Keratinocyte (primary cell): ENCODE measurements at regions not wholly inside any gene's neighbourhood (a gene's known extent, or its start where the extent isn't known, plus 50 kb on each side); places are given as distances from the start of the nearest gene placed in this dataset.
"Not testable (repeated sequence)": the region's sequence is repeated elsewhere in the genome, so short reads cannot be mapped to it uniquely, and the experiment has no call there.

Experiments
- DNase-seq: peaks from one replicate; pipeline ENCODE4 v3.0.0-alpha.2; 2011; ENCODE audit warnings: low read depth, missing footprints, low spot score
- FAIRE-seq: peaks from 2 replicates; lab custom pipeline; 2011; peaks lifted over from hg19 to GRCh38; lab: Jason Lieb, UNC
- H2AFZ ChIP-seq: 2 replicates; pipeline ENCODE4 v1.6.0; 2012; ENCODE audit warnings: low read length, control low read depth, inconsistent platforms; ENCODE audit not compliant: control insufficient read depth
- H3K27ac ChIP-seq: 2 replicates; pipeline ENCODE4 v1.5.1; 2011; ENCODE audit warnings: low read length; ENCODE audit not compliant: control insufficient read depth, insufficient read depth
- H3K27me3 ChIP-seq: 3 replicates; pipeline ENCODE4 v1.6.0; 2011; ENCODE audit warnings: low read length; ENCODE audit not compliant: control insufficient read depth, insufficient read depth; ENCODE audit errors: extremely low read depth
- H3K36me3 ChIP-seq, 2 experiments: 2 replicates in 1 of 2; 3 replicates in 1 of 2; pipeline ENCODE4 v1.5.1; 2011; ENCODE audit warnings: low read length in 2 of 2, mild to moderate bottlenecking in 1 of 2; ENCODE audit not compliant: control insufficient read depth in 2 of 2, insufficient read depth in 2 of 2; ENCODE audit errors: extremely low read depth in 1 of 2
- H3K4me1 ChIP-seq: 3 replicates; pipeline ENCODE4 v1.5.1; 2011; ENCODE audit warnings: low read length; ENCODE audit not compliant: control insufficient read depth, insufficient read depth; ENCODE audit errors: extremely low read depth
- H3K4me2 ChIP-seq: 3 replicates; pipeline ENCODE4 v1.6.0; 2011; ENCODE audit warnings: low read depth, low read length; ENCODE audit not compliant: control insufficient read depth, insufficient read depth; ENCODE audit errors: extremely low read depth
- H3K4me3 ChIP-seq, 3 experiments: fragments of 200-600 bp in 1 of 3; sonication (generic) in 1 of 3; 2 replicates in 2 of 3; 3 replicates in 1 of 3; pipeline ENCODE4 v1.5.1; 2011 to 2016; ENCODE audit warnings: low read length in 3 of 3, mild to moderate bottlenecking in 3 of 3, control low read depth in 2 of 3, inconsistent platforms in 1 of 3, low read depth in 1 of 3, mixed read lengths in 1 of 3, mixed run types in 1 of 3, moderate library complexity in 1 of 3; ENCODE audit not compliant: control insufficient read depth in 2 of 3, insufficient read depth in 2 of 3; ENCODE audit errors: extremely low read depth in 1 of 3
- H3K79me2 ChIP-seq: 2 replicates; pipeline ENCODE4 v1.6.0; 2012; ENCODE audit warnings: low read length; ENCODE audit not compliant: control insufficient read depth, insufficient read depth
- H3K9ac ChIP-seq: 3 replicates; pipeline ENCODE4 v1.6.0; 2011; ENCODE audit warnings: low read length; ENCODE audit not compliant: control insufficient read depth, insufficient read depth; ENCODE audit errors: extremely low read depth
- H3K9me1 ChIP-seq: 3 replicates; pipeline ENCODE4 v1.6.0; 2011; ENCODE audit warnings: low read length; ENCODE audit not compliant: control insufficient read depth, insufficient read depth; ENCODE audit errors: extremely low read depth
- H3K9me3 ChIP-seq: 2 replicates; pipeline ENCODE4 v1.5.1; 2012; ENCODE audit warnings: low read depth, low read length; ENCODE audit not compliant: control insufficient read depth
- H4K20me1 ChIP-seq: 3 replicates; pipeline ENCODE4 v1.6.0; 2011; ENCODE audit warnings: low read length; ENCODE audit not compliant: control insufficient read depth, insufficient read depth; ENCODE audit errors: extremely low read depth
- EZH2 ChIP-seq: IDR thresholded peaks from one replicate; pipeline ENCODE4 v1.6.1; 2012; ENCODE audit warnings: inconsistent platforms, mild to moderate bottlenecking, low read length, moderate library complexity
- dilution Hi-C: fragments of 300-500 bp; cut with MboI; formaldehyde crosslinking; loops from one replicate; pipeline ENCODE4 v1.7.0; 2020; ENCODE audit warnings: low sequenced_read_pairs; ENCODE audit not compliant: extremely low pct_ligation_motif_present

DNA sequence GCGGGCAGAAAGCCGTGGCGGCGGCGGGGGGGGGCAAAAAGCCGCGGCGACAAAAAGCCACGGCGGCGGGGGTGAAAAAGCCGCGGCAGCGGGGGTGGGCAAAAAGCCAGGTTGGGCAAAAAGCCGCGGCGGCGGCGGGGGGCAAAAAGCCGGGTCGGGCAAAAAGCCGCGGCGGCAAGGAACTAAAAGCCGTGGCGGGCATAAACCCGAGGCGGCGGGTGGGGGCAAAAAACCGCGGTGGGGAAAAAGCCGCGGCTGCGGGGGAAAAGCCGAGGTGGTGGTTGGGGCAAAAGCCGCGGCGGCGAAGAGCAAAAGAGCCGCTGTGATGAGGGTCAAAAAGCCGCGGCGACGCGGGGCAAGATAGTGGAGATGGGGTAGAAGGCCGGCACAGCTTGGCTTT is 1834.2 kb downstream of the FOXD4L5 start:
- H3K9me1 ChIP-seq, H3K36me3 ChIP-seq, H3K79me2 ChIP-seq, H3K4me3 ChIP-seq, DNase-seq, H3K27me3 ChIP-seq, FAIRE-seq, H3K4me2 ChIP-seq, H2AFZ ChIP-seq, H3K9ac ChIP-seq, dilution Hi-C loops, H3K4me1 ChIP-seq, H3K27ac ChIP-seq, H3K9me3 ChIP-seq, H4K20me1 ChIP-seq: not testable (repeated sequence)
- peak; percentile 39 for TF ChIP-seq EZH2

DNA sequence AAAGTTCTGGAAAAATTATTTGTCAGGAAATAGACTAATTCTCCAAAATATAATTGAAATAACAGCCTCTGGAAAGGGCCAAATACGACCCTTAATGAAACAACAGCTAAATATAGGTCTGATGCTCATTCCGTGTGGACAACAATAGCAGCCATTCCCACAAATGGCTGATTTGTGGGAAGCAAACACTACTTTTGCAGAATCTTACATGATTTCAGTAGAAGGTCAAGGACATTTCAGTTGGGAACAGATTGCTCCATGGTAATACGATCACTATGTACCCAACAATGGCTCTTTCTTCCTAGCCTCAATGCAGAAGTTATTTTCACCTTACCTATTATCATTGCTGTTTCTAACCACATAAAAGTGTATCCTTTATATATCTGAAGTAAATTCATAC is 1859.9 kb downstream of the FOXD4L5 start:
- not testable (repeated sequence) for H4K20me1 ChIP-seq, FAIRE-seq

DNA sequence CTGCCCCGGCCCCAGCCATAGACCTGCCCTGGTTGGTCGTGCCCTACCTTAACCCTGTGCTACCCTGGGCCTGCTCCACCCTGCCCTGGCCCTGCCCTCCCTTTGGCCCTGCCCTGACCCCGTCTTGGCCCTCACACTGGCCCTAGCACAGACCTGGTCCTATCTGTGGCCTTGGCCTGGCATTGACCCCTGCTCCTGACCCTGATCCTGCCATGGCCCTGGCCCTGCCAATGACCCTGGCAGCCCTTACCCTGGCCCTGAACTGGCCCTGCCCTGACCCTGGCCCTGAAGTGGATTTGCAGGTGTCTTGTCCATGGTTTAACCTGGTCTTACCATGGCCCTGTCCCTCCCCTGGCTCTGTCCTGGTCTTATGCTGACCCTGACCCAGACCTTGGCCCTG is 1894.1 kb downstream of the FOXD4L5 start:
- H3K79me2 ChIP-seq, H3K4me3 ChIP-seq, FAIRE-seq, H3K4me2 ChIP-seq, H3K4me1 ChIP-seq, DNase-seq, H3K27me3 ChIP-seq, H3K27ac ChIP-seq, H4K20me1 ChIP-seq, H3K9me1 ChIP-seq, H3K9ac ChIP-seq, dilution Hi-C loops, H2AFZ ChIP-seq, H3K36me3 ChIP-seq, H3K9me3 ChIP-seq: not testable (repeated sequence)

More for the DNA sequence above, 1859.9 kb downstream of the FOXD4L5 start:
- H3K27me3 ChIP-seq, H3K36me3 ChIP-seq, H3K4me2 ChIP-seq, H3K27ac ChIP-seq, H3K9me1 ChIP-seq, dilution Hi-C loops, H3K4me3 ChIP-seq, H3K4me1 ChIP-seq, DNase-seq, H3K9me3 ChIP-seq, H2AFZ ChIP-seq, H3K9ac ChIP-seq, H3K79me2 ChIP-seq: not testable (repeated sequence)

DNA sequence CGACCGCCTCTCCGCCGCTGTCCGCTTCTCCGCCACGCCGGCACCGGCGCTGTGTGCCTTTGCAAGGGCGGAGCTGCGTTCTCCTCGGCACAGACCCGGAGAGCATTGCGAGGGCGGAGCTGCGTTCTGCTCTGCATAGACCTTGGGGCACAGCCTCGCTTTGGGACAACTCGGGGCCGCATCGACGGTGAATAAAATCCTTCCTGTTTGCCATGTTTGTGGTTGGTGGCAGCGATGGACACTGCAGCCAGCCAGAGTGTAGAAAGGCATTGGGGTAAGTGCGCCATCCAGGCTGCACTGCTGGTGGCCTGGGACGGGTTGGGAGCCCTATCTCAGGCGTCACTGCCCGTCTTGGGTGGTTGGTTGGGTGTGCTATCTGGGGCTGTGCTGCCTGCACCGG is 1899.5 kb downstream of the FOXD4L5 start:
- H2AFZ ChIP-seq, H3K36me3 ChIP-seq, FAIRE-seq, H3K27me3 ChIP-seq, H3K4me3 ChIP-seq, H3K27ac ChIP-seq, H3K9ac ChIP-seq, H4K20me1 ChIP-seq, H3K4me2 ChIP-seq, H3K9me3 ChIP-seq, H3K79me2 ChIP-seq, dilution Hi-C loops, H3K4me1 ChIP-seq, DNase-seq, H3K9me1 ChIP-seq: not testable (repeated sequence)

DNA sequence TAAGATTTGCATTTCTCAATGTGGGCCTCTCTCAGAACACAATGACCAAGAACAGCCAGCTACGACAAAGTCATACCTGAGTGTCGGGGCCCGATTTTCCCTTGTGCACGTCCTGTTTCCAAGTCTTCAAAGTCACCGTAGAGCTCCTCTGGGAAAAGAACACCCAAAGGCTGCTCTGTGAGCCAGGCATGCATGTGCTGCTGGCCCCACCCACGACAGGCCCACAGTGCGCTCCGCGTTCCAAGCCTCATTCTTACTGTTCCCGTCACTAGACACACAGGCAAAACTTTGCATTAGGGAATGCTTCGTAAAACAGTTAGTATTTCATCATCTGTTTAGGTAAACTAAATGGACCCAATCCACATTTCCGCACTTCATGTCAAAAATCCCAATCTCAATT is 1905.1 kb downstream of the FOXD4L5 start:
- H3K27ac ChIP-seq, H3K9me3 ChIP-seq, H3K27me3 ChIP-seq, DNase-seq, H3K4me2 ChIP-seq, H3K4me1 ChIP-seq, H3K9me1 ChIP-seq, H3K79me2 ChIP-seq, H3K36me3 ChIP-seq, H2AFZ ChIP-seq, H3K9ac ChIP-seq, H3K4me3 ChIP-seq, FAIRE-seq, dilution Hi-C loops, H4K20me1 ChIP-seq: not testable (repeated sequence)
